HG03442 (cell line): ENCODE measurements at regions not wholly inside any gene's neighbourhood (a gene's known extent, or its start where the extent isn't known, plus 50 kb on each side); places are given as distances from the start of the nearest gene placed in this dataset.

Experiments used
- ATAC-seq: cut with Tn5 transposase; IDR thresholded peaks from one replicate; pipeline ENCODE4 v1.9.1; 2021; ENCODE audit warnings: mild to moderate bottlenecking, moderate library complexity; ENCODE audit not compliant: unreplicated experiment

DNA sequence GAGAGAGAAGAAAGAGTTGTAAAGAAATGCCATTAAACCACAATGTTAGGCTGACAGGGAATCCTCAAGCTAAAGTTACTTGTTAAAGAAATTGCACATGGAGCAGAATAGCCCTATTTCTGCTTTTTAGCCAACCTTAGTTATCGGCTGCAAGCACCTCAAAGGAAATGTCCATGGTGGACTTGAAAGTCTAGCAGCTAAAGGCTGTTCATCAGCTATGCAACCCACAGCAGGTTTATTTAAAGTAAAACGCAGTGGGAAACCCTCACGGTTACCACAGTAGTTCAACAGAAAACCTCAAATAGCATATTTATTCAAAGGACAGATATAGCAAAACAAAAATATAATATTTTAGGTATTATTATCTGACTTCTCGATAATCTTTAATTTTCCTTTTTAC is 967.2 kb downstream of the IGSF11 start:
- ATAC-seq = no peak

DNA sequence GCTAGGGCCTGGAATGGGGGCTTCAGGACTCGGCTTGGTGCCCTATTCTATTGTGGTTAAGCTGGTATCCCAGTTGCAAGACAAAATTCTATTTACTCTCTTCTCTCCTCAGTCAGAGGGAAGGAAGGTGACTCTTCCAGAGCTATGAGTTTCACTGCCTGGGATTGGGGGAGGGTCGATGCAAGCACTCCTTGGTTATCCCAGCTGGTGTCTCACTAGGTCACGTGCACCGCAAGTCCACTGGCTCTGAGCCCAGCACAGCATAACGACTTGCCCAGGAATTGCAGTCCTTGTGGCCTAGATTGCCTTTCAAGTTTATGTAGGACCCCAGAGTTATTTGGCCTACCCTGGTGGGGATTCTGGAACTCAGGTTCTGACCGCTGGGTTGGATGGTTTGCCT is 958.8 kb downstream of the IGSF11 start:
- ATAC-seq = no peak

DNA sequence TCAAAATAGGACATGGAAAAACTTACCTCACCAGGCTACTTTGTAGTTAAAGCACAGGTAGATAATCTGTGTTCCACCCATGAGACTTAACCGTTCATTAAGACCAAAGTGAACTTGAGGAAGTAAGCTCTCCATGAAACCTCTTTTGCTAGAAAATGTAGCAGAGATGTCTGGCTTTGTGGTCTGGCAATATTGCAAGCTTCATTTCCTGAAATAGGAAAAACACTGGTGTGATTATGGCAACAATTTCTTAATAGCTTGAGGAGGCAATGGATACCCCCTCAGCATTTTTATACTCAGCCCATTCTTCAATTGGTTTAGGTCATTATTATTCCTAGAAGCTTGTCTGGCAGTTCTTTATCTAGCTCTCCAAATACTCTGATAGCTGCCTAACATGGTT is 957.3 kb downstream of the IGSF11 start:
- ATAC-seq = no peak

DNA sequence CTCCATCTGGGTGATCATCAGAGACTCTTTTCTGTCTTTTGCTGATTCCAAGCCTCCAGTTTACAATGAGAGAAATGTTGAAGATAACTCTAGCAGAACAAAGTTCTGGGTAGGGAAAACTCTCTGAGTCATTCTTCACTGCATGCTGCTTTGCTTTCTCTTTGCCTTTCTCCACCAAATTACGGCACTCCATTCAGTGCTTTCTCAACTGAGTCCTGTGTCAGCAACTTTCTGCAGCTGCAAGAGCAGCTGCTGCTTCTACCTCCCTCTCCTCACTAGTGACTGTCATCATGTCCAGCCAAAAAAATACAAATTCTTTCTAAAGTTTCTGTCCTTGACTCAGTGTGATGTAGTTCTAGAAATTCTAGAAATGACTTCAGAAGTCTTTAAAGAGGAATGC is 953.8 kb downstream of the IGSF11 start:
- no peak for ATAC-seq

DNA sequence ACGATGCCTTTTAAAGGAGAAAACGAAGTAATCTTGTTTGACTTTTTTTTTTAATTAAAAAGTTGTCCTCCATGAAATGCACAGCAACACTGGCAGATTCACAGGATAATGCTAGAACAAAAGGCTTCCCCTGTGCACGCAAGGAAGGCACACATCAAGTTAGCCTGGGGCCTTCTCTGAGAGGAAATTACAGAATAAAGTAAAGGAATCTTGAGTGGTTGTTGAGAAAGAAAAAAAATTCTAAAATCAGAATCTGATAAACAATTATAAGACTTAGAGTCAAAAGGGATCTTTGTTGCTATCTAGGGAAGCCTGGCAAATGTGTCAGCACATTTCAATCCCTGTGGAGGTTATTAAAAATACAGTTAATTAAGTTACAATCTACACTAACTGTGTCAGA is 946.0 kb downstream of the IGSF11 start:
- no peak for ATAC-seq

DNA sequence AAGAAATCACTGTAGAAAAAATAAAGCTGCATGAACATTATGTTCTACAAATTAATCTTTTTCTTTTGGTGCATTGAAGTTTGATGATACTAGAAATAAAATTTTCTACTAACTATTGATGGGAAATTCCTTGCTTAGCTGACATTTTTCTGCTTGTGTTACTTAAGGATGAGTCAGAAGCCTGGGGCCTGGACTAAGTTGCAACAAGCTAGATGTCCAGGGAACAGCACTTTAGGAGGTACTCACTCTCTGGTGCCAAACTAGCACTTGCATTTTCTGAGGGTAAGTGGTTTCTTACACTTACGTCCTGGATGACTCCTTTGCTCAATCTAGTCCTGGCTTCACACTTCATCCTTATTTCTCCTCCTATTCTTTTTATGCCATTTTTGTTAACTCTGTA is 945.1 kb downstream of the IGSF11 start:
- no peak for ATAC-seq

DNA sequence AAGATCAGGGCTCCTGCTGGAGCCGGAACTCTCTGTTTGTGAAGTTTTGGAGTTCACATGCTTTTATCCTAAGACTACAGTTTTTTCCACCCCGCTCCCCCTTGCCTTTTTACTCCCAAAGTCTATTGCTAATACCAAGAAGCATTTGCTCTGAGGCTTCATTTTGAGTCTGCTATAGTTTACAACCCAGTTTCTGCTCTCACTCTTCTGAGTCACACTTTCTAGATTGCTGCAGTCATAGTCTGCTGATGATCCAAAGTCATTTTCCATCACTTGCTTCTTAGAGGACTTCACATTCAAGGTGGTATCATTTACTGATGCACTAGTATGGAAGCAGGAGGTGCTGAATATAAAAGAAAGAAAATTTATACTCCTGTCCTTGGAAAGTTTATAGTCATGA is 937.4 kb downstream of the IGSF11 start:
- no peak for ATAC-seq

DNA sequence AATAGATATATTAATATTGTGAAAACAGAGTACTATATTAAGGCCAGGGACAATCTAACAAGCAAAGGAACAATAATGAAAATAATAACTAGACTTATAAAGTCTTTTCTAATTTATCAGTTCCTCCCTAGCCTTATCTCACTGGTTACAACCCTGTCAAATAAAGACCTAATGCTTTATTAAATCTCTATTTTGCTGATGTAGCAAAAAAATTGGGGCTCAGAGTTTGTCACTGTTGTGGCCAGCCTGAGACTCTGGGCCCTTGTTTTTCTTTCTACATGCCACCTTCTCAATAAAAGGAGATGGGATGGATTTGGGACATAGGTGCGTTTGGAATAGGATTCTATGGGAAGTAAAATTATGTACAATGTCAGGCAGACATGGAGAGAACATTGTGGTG is 937.0 kb downstream of the IGSF11 start:
- ATAC-seq = no peak

DNA sequence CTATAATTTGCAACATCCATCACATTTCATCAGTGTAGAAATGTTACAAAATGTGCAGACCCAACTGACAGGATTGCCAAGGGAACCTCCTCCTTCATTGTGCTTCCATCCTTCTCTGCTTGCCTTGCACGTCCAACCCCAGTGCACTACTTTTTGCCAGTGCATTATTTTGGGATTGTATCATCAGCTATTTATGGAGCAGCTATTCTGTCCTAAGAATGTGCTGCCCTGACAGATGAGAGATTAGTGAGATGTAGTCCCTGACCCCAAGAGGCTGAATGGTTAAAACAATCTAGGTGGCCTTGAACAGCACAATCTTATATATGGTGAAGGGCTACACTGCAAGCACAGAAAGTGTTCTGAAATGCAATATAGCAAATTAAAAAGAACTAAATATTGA is 935.8 kb downstream of the IGSF11 start:
- ATAC-seq = no peak

DNA sequence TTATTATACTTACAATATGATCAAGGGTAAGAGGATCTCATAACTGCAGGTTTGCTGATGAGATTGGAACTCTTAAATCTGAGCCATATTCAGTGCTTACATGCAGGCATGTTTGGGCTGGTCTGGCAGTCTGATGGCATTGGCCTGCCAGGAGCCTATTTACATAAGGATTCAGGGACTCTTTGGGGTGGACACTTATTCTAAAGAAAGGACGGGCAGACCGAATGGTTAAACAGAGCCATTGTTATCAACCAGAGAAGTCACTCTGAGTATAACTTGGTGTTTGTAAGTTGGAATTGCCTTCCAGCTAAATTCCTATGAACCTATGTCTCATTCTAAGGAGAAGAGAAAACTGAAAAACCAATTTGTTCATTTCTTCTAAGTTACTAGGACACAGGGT is 932.8 kb downstream of the IGSF11 start:
- ATAC-seq = no peak

DNA sequence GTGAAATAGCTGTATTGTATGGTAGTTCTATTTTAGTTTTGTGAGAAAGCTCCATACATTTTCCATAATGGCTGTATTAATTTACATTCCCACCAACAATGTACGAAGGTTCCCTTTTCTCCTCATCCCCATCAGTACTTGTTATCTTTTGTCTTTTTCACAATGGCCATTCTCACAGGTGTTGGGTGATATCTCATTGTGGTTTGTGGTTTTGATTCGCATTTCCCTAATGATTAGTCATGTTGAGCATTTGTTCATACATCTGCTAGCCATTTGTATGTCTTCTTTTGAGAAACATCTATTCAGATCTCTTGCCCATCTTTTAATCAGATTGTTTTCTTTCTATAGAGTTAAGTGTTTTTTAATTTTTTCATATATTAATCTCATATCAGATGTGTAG is 931.9 kb downstream of the IGSF11 start:
- peak; percentile 46 for ATAC-seq

DNA sequence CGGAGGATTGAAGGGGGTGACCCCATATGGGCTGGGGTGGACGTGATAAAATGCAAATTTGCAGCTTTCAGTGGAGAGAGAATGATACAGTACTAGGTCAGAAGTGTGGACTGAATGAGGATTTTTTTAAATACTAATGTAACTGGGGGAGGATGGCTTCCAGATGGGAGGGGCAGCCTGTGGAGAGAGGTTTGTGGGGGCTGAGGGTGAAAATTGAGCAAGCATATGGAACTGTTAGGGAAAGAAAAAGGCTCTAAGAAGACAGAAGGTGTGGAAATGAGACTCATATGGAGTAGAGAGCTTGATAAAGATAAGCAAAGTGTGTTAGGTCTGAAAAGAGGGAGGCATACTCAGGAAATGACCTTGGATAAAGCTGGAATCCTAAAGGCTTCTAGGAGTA is 926.4 kb downstream of the IGSF11 start:
- ATAC-seq = no peak

DNA sequence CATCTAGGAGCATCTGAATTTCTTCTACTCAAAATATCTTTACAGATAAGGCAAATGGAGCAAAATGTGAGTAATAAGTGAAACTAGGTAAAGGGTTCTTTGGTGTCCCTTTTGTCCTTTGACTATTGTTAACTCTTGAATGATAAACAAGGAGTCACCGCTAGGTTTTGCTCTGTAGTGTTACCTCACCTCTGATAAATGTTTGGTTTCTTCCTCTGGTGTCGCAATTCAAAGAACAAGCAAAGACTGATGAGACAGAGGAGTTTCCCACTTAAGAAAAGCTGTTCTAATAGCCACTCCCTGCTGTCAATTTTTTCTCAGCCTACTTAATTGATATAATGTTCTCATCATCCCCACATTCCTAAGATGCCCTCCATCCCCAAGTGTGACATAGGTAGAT is 925.9 kb downstream of the IGSF11 start:
- no peak for ATAC-seq

DNA sequence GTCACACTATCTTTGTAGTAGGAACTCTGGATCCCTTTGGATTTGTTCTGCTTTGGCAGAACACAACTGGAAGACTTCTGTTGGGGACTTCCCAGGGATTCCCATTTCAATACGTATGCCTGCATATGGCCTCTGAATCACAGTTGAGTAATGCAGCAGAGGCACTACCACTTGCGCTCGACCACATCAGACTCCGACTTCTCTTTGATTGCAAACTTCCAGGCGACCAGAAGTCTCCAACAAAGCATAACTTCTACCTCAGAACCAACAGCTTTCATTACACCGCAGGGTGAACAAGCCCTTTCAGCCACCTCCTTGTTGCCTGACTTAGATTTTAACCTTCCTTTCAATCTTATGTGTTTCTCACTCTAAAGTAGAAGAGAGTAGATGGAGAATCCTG is 924.4 kb downstream of the IGSF11 start:
- ATAC-seq = no peak

DNA sequence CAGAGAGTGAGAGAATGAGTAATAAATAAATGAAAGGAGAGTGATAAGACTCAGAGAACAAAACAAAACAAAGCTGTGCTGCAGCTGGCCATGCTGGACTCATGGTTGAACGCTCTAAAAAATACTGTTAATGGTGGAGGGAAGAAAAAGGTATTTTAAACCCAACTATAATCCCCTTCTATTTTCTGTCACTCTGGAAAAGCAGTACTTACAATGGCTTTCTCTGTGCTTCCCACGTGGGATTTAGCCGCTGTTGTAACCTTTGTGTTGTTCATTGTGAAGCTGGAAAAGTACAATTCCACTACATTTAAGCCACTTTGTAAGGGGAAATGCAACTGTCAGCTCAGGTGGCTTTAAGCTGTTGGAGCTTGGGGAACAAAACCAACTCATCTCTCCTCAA is 917.7 kb downstream of the IGSF11 start:
- no peak for ATAC-seq

DNA sequence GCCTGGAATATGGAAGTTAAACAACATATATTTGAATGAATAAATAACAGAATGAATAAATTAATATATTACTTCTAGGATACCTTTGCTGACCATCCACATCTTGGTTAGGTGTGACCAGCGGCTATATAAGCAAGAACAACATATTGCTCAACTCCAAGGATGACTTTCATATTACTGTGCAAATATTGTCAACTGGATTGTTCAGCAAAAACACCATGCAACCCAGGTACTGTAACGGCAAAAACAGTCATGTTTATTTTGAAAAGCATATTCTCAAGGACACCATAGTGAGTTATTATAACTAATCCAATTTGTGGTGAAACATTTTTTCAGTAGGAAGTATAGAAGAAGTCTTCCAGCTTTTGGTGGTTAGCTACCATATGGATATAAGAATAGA is 907.9 kb downstream of the IGSF11 start:
- ATAC-seq = no peak

DNA sequence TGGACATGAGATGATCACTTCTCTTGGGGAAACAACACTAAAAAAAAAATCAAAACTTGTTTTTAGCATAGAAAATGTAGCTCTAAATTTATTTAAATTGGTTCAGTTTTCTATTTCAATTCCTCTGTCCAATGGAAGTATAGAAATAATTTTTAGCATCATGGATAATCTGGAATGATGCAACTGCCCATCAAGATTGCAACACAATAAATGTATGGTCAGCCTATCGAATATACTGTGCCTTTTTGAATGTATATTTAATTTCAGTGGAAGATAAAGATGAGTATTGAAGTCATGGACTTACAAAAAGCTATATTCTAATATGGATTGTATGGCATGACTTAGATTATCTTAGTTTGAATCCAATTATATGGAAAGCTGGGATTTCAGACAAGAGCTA is 906.7 kb downstream of the IGSF11 start:
- no peak for ATAC-seq

DNA sequence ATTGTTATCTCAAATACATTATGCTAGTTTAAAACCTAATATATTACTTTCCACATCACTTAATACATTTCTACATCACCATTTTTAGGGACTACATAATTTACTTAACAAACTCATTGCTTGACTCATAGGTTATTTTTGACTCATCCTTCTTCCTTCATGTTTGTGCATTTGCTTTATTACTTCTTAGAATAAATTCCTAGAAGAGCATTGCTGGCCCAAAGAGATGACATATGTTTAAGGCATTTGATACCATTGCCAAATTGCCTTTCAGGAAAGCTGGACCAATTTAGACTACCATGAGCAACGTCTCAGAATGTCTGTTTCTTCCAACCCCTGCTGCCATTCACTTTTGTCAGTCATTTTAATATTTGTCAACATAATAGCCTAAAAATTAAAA is 905.8 kb downstream of the IGSF11 start:
- no peak for ATAC-seq

DNA sequence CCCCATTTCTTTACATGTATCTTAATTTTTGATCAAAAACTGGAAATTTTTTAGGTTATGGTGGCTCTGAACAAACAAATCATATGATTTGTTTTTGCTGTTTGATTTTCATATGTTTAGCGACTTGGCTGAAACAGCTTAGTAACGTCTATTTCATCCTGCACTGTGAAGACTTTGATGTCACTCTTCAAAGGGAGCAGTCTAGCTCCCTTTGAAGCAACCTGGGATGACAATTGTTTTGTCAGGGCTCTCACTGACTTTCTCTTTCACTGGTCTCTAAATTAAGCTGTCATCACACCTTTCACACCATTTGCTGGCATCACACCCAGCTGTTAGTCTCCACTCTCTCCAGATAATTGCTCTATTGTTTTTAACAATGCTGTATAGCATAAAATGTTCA is 896.9 kb downstream of the IGSF11 start:
- ATAC-seq = no peak

DNA sequence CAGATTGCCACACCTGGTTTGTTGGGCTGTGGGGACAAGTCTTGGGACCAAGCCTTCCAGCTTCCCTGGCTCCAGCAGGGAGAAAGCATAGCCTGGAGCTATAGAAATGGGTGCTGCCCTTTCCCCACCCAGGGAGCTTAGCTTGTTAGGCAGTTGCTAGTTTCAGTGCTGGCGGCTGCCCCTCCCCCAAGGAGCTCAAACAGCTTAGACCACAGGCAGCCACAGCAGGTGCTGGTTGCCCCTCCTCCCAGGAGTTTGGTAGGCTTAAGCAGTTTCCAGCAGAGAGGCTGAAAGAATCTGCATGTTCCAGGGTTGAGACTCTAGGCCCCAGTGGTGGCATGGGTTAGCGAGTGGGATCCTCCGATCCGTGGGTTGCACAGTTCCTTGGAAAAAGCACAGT is 889.7 kb downstream of the IGSF11 start:
- ATAC-seq = no peak

DNA sequence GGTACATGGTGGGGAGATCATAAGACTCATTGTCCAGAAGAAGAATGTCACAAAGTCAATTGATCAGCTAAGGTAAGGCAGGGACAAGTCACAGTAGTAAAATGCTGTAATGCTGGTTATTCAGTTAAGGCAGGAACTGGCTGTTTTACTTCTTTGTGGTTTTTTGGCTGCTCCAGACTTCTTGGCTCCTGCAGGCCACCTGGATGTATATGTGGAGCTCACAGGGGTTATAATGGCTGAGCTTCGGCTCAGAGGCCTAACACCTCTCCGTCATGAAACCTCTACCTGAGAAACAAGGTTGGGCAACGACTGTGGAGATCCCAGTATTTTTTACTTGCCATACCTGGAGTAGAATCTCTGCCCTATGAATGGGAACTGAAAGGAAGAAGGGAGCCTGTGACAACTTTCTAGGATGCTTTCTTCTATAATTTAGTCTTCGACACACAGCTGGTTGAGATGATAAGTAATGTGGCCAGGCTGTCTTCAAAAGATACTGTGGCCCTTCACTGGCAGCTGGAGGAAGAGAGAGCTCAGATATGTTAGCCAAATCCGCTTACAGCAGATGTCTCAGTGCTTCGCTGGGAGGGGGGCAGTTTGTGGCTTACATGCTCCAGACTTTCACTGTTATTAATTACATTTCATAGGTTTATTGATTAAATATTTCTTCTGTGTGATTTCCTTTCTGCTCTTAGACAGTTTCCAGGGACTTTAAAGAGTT is 887.8 kb downstream of the IGSF11 start:
- no peak for ATAC-seq

DNA sequence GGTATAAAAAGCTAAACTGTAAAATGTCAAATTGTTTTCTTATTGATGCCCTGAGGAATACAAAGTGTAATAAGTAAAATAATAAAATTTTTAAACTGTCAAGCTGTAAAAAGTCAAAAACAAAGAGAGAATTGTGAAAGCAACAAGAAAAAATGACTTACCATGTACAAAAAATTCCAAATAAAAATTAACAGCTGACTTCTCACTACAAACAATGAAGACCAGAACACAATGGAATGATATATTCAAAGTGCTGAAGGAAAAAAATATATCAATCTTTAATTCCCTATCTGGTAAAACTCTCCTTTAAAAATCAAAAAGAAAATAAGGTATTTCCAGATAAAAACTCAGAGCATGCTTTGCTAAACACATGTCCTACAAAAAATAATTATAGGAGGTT is 883.5 kb downstream of the IGSF11 start:
- no peak for ATAC-seq
